Left lung (tissue), 4 donors: ENCODE measurements at regions not wholly inside any gene's neighbourhood (a gene's known extent, or its start where the extent isn't known, plus 50 kb on each side); places are given as distances from the start of the nearest gene placed in this dataset.
"Not testable (repeated sequence)": the region's sequence is repeated elsewhere in the genome, so short reads cannot be mapped to it uniquely, and the experiment has no call there.

Source experiments
- ATAC-seq: fragments of 200-7000 bp; cut with Tn5 transposase; one replicate; pipeline ENCODE4 v1.9.1; 2020; ENCODE audit warnings: moderate library complexity
- DNase-seq, 4 donors: peaks; one replicate each; pipeline ENCODE4 v3.0.0-alpha.2; 2013 to 2020
- H3K27ac ChIP-seq, 2 donors: fragments of 200-600 bp; sonication (generic) in 1 of 2; one replicate each; pipeline versions ENCODE4 v1.5.0 to v1.8.0; 2020 to 2021
- H3K27me3 ChIP-seq, 2 donors: fragments of 200-600 bp; sonication (generic) in 1 of 2; one replicate each; pipeline versions ENCODE4 v1.5.0 to v1.8.0; 2020 to 2021
- H3K36me3 ChIP-seq, 2 donors: fragments of 200-600 bp; sonication (generic) in 1 of 2; one replicate each; pipeline versions ENCODE4 v1.5.0 to v1.8.0; 2020 to 2021
- H3K4me1 ChIP-seq, 2 donors: fragments of 200-600 bp; one replicate each; pipeline ENCODE4 v1.8.0; 2021
- H3K4me3 ChIP-seq, 2 donors: fragments of 200-600 bp; sonication (generic) in 1 of 2; one replicate each; pipeline versions ENCODE4 v1.5.0 to v1.8.0; 2020 to 2021; ENCODE audit warnings: mild to moderate bottlenecking in 1 of 2
- H3K9me3 ChIP-seq, 2 donors: fragments of 200-600 bp; sonication (generic) in 1 of 2; one replicate each; pipeline versions ENCODE4 v1.5.0 to v1.8.0; 2020 to 2021
- intact Hi-C, 2 donors: fragments of 100-400 bp; cut with DNase I; formaldehyde crosslinking; loops; one replicate each; pipeline versions ENCODE4 v1.11.2 to v1.14.2; 2022
- TF ChIP-seq, protein P1 (sequence below), 2 donors: fragments of 200-600 bp; sonication (generic) in 1 of 2; IDR thresholded peaks; one replicate each; pipeline versions ENCODE4 v1.5.0 to v1.8.0; 2021; ENCODE audit warnings: antibody characterized with exemption in 2 of 2
- donor health status: DM: no; HTN: yes; CAD: no.
- donor health status: DM: no; HTN: no; CAD: no.

GRCh38 chr3:36060950-36061349 is 319.4 kb upstream of the STAC start:
- H3K4me1 ChIP-seq: no peaks in the 10 kb centered on the region
- no peaks in the 10 kb centered on the region for H3K9me3 ChIP-seq
- DNase-seq (no peak), ATAC-seq (no peak)
- H3K36me3 ChIP-seq: no peaks in the 10 kb centered on the region
- H3K27me3 ChIP-seq: no peaks in the 10 kb centered on the region
- H3K27ac ChIP-seq: no peak overlapping the region
- TF ChIP-seq, protein P1, sequence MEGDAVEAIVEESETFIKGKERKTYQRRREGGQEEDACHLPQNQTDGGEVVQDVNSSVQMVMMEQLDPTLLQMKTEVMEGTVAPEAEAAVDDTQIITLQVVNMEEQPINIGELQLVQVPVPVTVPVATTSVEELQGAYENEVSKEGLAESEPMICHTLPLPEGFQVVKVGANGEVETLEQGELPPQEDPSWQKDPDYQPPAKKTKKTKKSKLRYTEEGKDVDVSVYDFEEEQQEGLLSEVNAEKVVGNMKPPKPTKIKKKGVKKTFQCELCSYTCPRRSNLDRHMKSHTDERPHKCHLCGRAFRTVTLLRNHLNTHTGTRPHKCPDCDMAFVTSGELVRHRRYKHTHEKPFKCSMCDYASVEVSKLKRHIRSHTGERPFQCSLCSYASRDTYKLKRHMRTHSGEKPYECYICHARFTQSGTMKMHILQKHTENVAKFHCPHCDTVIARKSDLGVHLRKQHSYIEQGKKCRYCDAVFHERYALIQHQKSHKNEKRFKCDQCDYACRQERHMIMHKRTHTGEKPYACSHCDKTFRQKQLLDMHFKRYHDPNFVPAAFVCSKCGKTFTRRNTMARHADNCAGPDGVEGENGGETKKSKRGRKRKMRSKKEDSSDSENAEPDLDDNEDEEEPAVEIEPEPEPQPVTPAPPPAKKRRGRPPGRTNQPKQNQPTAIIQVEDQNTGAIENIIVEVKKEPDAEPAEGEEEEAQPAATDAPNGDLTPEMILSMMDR (IDR thresholded peaks at IDR 0.05): no peak
- intact Hi-C loops: no loop called here
- H3K4me3 ChIP-seq: no peak overlapping the region

- H3K4me1 ChIP-seq: no peaks in the 10 kb centered on the region
- H3K4me3 ChIP-seq: no peak overlapping the region
- no peaks in the 10 kb centered on the region for H3K36me3 ChIP-seq
- H3K9me3 ChIP-seq: no peaks in the 10 kb centered on the region
- intact Hi-C loops: no loop called here
- H3K27ac ChIP-seq: no peak overlapping the region
- no peak for ATAC-seq
- no peak for DNase-seq
- TF ChIP-seq, protein P1 (IDR thresholded peaks at IDR 0.05): no peak
- H3K27me3 ChIP-seq: no peaks in the 10 kb centered on the region
These were observed 316.3 kb upstream of the STAC start for GRCh38 chr3:36063992-36064391.

- H3K9me3 ChIP-seq: no peaks in the 10 kb centered on the region
- intact Hi-C loops: no loop called here
- H3K4me1 ChIP-seq: no peaks in the 10 kb centered on the region
- TF ChIP-seq, protein P1 (IDR thresholded peaks at IDR 0.05): no peak
- no peaks in the 10 kb centered on the region for H3K36me3 ChIP-seq
- no peak for DNase-seq
- H3K27me3 ChIP-seq: no peaks in the 10 kb centered on the region
- H3K4me3 ChIP-seq: no peak overlapping the region
- no peak overlapping the region for H3K27ac ChIP-seq
- no peak for ATAC-seq
These were observed 315.0 kb upstream of the STAC start for GRCh38 chr3:36065321-36065720.

DNA sequence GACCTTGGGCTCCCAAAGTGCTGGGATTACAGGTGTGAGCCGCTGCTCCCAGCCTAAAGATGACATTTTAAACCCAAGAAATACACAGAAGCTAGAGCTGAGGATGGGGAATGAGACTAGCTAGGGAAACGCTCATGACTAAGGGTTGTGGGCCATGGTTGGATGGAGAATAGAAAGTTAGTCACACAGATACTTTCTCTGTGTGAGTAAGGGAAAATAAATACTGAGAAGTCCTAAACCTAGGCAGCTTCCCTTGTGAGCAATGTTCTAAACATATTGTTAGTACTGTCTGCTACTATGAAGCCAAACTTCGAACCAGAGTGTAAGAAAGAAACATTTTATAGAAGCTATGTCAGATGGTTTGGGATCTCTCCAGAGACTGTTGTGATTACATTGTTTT is 304.8 kb upstream of the STAC start:
- no peak for ATAC-seq
- Histone ChIP-seq H3K27me3 (no peaks in the 10 kb centered on the region), H3K9me3 (no peaks in the 10 kb centered on the region), H3K27ac (no peak overlapping the region), H3K4me3 (no peak overlapping the region), H3K36me3 (no peaks in the 10 kb centered on the region), H3K4me1 (no peaks in the 10 kb centered on the region)
- intact Hi-C loops: no loop called here
- TF ChIP-seq, protein P1 (IDR thresholded peaks at IDR 0.05): no peak
- DNase-seq: no peak

DNA sequence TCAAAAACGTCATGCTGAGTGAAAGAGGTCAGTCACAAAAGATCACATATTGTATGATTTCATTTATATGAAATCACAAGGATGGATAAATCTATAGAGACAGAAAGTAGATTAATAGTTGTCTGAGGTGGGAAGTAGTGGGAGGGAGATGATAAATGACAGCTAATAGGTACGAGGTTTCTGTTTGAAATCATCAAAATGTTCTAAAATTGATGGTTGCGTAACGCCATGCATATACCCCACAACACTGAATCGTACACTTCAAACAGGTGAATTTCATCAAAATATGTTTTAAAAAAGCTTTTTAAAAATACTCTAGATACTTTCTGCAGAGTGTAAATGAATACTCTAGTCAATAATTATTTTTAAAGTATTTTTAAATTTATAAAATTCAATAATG is 303.0 kb upstream of the STAC start:
- Histone ChIP-seq H3K4me3 (no peak overlapping the region), H3K27ac (no peak overlapping the region), H3K27me3 (no peaks in the 10 kb centered on the region), H3K4me1 (no peaks in the 10 kb centered on the region), H3K36me3 (no peaks in the 10 kb centered on the region), H3K9me3 (peaks cover 0 to 2% of the 10 kb centered on the region in 2 donors)
- intact Hi-C loops: no loop called here
- DNase-seq (no peak), ATAC-seq (no peak)
- TF ChIP-seq, protein P1 (IDR thresholded peaks at IDR 0.05): no peak

DNA sequence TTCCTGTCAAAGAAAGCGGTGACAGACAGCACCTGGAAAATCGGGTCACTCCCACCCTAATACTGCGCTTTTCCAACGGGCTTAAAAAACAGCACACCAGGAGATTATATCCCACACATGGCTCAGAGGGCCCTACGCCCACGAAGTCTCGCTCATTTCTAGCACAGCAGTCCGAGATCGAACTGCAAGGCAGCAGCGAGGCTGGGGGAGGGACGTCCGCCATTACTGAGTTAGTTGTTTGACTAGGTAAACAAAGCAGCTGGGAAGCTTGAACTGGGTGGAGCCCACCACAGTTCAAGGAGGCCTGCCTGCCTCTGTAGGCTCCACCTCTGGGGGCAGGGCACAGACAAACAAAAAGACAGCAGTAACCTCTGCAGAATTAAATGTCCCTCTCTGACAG is 297.3 kb upstream of the STAC start:
- intact Hi-C loops, H3K27me3 ChIP-seq, H3K27ac ChIP-seq, H3K9me3 ChIP-seq, ATAC-seq, H3K4me3 ChIP-seq, H3K36me3 ChIP-seq, H3K4me1 ChIP-seq: not testable (repeated sequence)
- DNase-seq: peak in 1 of 4 donors; percentile 22
